SK-N-MC (cell line): ENCODE measurements at regions not wholly inside any gene's neighbourhood (a gene's known extent, or its start where the extent isn't known, plus 50 kb on each side); places are given as distances from the start of the nearest gene placed in this dataset.

Experiments
- EZH2 ChIP-seq: fragments of 200-600 bp; sonication (generic); IDR thresholded peaks from one replicate; pipeline ENCODE4 v1.6.1; 2017; ENCODE audit warnings: antibody characterized with exemption
- FOXP2 ChIP-seq: optimal IDR thresholded peaks from 2 replicates; pipeline ENCODE3; 2011; ENCODE audit warnings: mild to moderate bottlenecking, moderate library complexity; ENCODE audit not compliant: insufficient read depth; ENCODE audit errors: extremely low read length, control extremely low read depth
- POLR2AphosphoS5 ChIP-seq: IDR thresholded peaks from 2 replicates; pipeline ENCODE4 v1.6.1; 2012; ENCODE audit warnings: mild to moderate bottlenecking, low read depth, low read length, borderline replicate concordance

DNA sequence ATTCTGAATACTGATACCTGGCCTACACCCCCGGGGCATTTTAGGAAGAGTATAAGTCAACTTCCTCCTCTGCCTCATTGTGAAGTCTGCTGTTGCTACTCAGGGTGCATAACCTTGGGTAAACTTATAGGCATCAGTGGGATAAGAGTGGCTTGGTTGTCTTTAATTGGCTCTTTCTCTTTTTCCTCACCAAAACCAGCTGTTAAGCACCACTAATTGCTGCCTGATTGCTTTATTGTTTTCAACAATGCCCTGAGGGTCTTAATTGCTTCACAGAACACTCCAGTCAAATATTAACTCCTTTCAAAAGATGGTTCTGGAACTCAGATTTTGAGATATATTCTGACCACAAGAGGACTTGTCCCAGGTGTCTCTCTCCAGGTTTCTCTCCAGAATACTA lies 337.0 kb upstream of the MAGEB16 start:
- no peak for TF ChIP-seq EZH2
- no peak for TF ChIP-seq POLR2AphosphoS5
- TF ChIP-seq FOXP2: no peak
